ENCODE measurements at regions not wholly inside any gene's neighbourhood (a gene's known extent, or its start where the extent isn't known, plus 50 kb on each side); places are given as distances from the start of the nearest gene placed in this dataset.

DNA sequence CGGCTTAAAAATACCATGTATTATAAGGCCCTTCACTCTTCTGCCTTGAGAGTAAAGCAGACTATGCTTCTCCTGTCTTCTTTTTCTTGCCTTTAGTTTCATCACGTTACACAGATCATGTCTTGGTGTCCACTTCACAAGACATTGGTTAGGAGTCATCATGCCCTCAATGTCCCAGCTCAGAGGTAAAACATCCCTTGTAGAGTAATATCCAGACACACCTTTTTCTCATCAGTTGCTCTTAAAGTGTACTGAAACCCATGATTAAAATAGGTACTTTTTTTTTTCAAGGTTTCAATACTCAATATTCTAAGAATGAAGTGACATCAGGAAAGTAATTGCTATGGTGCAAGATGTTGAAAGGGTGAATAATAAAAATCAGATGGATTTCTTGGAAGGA lies 267.8 kb downstream of the PMP22 start:
- TF ChIP-seq CTCF (IDR thresholded peaks at IDR 0.05) (no peak), POLR2A (IDR thresholded peaks at IDR 0.05) (no peak)

Data from right lobe of liver (tissue), 4 donors.